ENCODE measurements at regions not wholly inside any gene's neighbourhood (a gene's known extent, or its start where the extent isn't known, plus 50 kb on each side); places are given as distances from the start of the nearest gene placed in this dataset.

GRCh38 chrX:4043951-4044350, 330.5 kb upstream of the PRKX start:
- no peaks in the 10 kb centered on the region for H3K36me3 ChIP-seq
- H3K27ac ChIP-seq, result no peak overlapping the region
- no peaks in the 10 kb centered on the region for H3K4me1 ChIP-seq (ENCODE audit: low read depth)
- DNase-seq (ENCODE audit: low read depth in 1 of 2, low spot score in 1 of 2), result no peak
- H3K27me3 ChIP-seq, result no peaks in the 10 kb centered on the region
- H3K9me3 ChIP-seq (ENCODE audit: low read depth), result no peaks in the 10 kb centered on the region
- H3K4me3 ChIP-seq, result no peak overlapping the region
- no peak for TF ChIP-seq CTCF (IDR thresholded peaks at IDR 0.05; ENCODE audit: low read depth, low read length)

GRCh38 chrX:4035874-4036273, 322.4 kb upstream of the PRKX start:
- TF ChIP-seq CTCF (IDR thresholded peaks at IDR 0.05; ENCODE audit: low read depth, low read length), result no peak
- H3K4me3 ChIP-seq, result no peak overlapping the region
- no peaks in the 10 kb centered on the region for H3K27me3 ChIP-seq
- H3K4me1 ChIP-seq (ENCODE audit: low read depth), result no peaks in the 10 kb centered on the region
- DNase-seq (ENCODE audit: low read depth in 1 of 2, low spot score in 1 of 2), result no peak
- H3K27ac ChIP-seq, result no peak overlapping the region
- H3K9me3 ChIP-seq (ENCODE audit: low read depth), result no peaks in the 10 kb centered on the region
- H3K36me3 ChIP-seq, result no peaks in the 10 kb centered on the region

GRCh38 chrX:4028151-4028550, 314.7 kb upstream of the PRKX start:
- Histone ChIP-seq H3K27me3 (no peaks in the 10 kb centered on the region), H3K4me1 (ENCODE audit: low read depth) (no peaks in the 10 kb centered on the region), H3K9me3 (ENCODE audit: low read depth) (no peaks in the 10 kb centered on the region), H3K4me3 (no peak overlapping the region), H3K27ac (no peak overlapping the region), H3K36me3 (no peaks in the 10 kb centered on the region)
- DNase-seq (ENCODE audit: low read depth in 1 of 2, low spot score in 1 of 2), result no peak
- TF ChIP-seq CTCF (IDR thresholded peaks at IDR 0.05; ENCODE audit: low read depth, low read length), result no peak

GRCh38 chrX:4005281-4005680, 291.8 kb upstream of the PRKX start:
- DNase-seq (ENCODE audit: low read depth in 1 of 2, low spot score in 1 of 2), result no peak
- Histone ChIP-seq H3K9me3 (ENCODE audit: low read depth) (no peaks in the 10 kb centered on the region), H3K4me3 (no peak overlapping the region), H3K4me1 (ENCODE audit: low read depth) (no peaks in the 10 kb centered on the region), H3K27me3 (no peaks in the 10 kb centered on the region), H3K27ac (no peak overlapping the region), H3K36me3 (no peaks in the 10 kb centered on the region)
- no peak for TF ChIP-seq CTCF (IDR thresholded peaks at IDR 0.05; ENCODE audit: low read depth, low read length)

- no peaks in the 10 kb centered on the region for H3K27me3 ChIP-seq
- no peak for DNase-seq (ENCODE audit: low read depth in 1 of 2, low spot score in 1 of 2)
- no peaks in the 10 kb centered on the region for H3K36me3 ChIP-seq
- H3K4me1 ChIP-seq (ENCODE audit: low read depth), result no peaks in the 10 kb centered on the region
- H3K9me3 ChIP-seq (ENCODE audit: low read depth), result no peaks in the 10 kb centered on the region
- TF ChIP-seq CTCF (IDR thresholded peaks at IDR 0.05; ENCODE audit: low read depth, low read length), result no peak
- H3K27ac ChIP-seq, result no peak overlapping the region
- H3K4me3 ChIP-seq, result no peak overlapping the region
These were observed 291.4 kb upstream of the PRKX start for GRCh38 chrX:4004822-4005221.

GRCh38 chrX:3994315-3994714, 280.9 kb upstream of the PRKX start:
- H3K27me3 ChIP-seq, result no peaks in the 10 kb centered on the region
- H3K9me3 ChIP-seq (ENCODE audit: low read depth), result peaks cover 4% of the 10 kb centered on the region
- no peaks in the 10 kb centered on the region for H3K36me3 ChIP-seq
- no peak overlapping the region for H3K4me3 ChIP-seq
- no peaks in the 10 kb centered on the region for H3K4me1 ChIP-seq (ENCODE audit: low read depth)
- TF ChIP-seq CTCF (IDR thresholded peaks at IDR 0.05; ENCODE audit: low read depth, low read length), result no peak
- no peak overlapping the region for H3K27ac ChIP-seq
- no peak for DNase-seq (ENCODE audit: low read depth in 1 of 2, low spot score in 1 of 2)

Data from cardiac muscle cell (in vitro differentiated cells and primary cell).